ENCODE measurements at regions not wholly inside any gene's neighbourhood (a gene's known extent, or its start where the extent isn't known, plus 50 kb on each side); places are given as distances from the start of the nearest gene placed in this dataset.
"Not testable (repeated sequence)": the region's sequence is repeated elsewhere in the genome, so short reads cannot be mapped to it uniquely, and the experiment has no call there.

DNA sequence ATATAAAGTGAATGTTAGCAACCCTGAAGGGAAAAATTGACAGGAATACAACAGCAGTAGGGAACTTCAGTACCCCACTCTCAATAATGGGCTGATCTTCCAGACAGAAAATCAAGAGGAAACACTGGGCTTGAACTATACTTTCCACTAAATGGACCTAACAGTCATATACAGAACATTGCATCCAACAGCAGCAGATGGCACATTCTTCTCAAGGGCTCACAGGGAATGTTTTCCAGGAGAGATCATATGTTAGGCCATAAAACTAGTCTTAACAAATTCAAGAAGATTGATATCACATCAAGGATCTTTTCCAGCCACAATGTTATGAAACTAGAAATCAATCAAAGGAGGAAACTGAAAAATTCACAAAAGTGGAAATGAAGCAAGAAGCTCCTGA is 252.1 kb downstream of the GADD45G start:
- not testable (repeated sequence) for H3K4me1 Mint-ChIP-seq (ENCODE audit: low read depth); H3K27ac Mint-ChIP-seq; DNase-seq; H3K9me3 Mint-ChIP-seq; H3K36me3 Mint-ChIP-seq (ENCODE audit: low read depth); H3K4me3 Mint-ChIP-seq
- H3K27me3 Mint-ChIP-seq = peaks cover 15% of the 10 kb centered on the region

DNA sequence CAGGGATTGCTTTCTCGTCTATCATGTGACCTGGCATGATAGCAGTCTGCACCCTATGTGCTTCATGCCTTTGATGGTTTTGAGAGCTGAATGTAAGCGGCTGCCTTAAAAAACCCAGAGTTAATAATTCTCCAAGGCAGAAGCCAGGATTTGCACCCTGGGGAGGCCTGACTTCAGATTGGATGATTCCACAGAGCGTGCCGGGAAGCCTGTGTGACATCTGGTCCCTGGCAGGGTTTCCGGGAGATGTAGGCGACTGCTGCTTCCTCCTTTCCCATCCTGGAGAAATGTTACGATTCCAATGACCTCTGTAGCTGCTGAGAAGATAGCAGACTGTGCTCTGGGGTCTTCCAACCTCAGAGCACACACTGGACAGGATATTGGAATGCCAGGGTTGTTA is 255.0 kb downstream of the GADD45G start:
- H3K27ac Mint-ChIP-seq; H3K36me3 Mint-ChIP-seq (ENCODE audit: low read depth); DNase-seq; H3K4me1 Mint-ChIP-seq (ENCODE audit: low read depth); H3K4me3 Mint-ChIP-seq; H3K9me3 Mint-ChIP-seq: not testable (repeated sequence)
- peaks cover 15% of the 10 kb centered on the region for H3K27me3 Mint-ChIP-seq

DNA sequence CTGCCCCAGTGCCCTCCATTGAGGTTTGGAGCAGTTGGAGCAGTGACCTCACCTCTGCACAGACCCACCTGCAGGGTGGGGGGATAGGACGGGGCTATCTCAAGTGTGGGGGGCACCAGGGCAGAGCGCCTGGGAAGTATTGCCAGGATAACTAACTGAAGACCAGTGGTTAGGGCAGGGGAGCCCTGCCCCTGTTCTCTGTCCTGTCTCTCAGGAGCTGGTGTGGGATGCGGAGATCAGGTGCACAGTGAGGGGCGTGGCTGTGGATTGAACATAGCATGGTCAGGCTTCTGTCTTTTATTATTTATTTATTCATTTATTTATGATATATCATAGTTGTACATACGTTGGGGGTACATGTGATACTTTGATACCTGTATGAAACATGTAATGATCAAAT is 256.6 kb downstream of the GADD45G start:
- not testable (repeated sequence) for H3K4me1 Mint-ChIP-seq (ENCODE audit: low read depth); H3K36me3 Mint-ChIP-seq (ENCODE audit: low read depth); H3K4me3 Mint-ChIP-seq; H3K9me3 Mint-ChIP-seq; DNase-seq; H3K27ac Mint-ChIP-seq
- peaks cover 15% of the 10 kb centered on the region for H3K27me3 Mint-ChIP-seq

DNA sequence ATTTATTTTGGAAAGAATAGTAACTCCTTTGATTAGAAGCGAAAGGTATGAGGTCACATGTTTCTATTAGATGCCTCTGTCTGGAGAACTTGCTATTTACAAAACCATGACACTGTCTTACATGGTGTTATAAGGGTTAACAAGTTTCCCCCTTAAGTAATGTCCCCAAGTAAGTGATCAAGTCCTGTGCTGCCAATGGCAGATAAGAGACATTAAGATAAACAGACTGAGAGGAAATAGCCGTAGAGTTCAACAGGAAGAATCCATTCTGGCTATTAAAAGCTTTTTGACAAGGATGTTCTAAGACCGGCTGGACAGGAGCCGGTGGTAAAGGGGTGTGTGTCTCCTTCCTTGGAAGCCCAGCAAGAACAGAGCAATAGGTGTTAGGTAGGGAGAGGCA is 257.5 kb downstream of the GADD45G start:
- no peak for DNase-seq
- no peak overlapping the region for H3K27ac Mint-ChIP-seq
- H3K9me3 Mint-ChIP-seq = no peaks in the 10 kb centered on the region
- H3K36me3 Mint-ChIP-seq (ENCODE audit: low read depth) = no peaks in the 10 kb centered on the region
- no peaks in the 10 kb centered on the region for H3K4me1 Mint-ChIP-seq (ENCODE audit: low read depth)
- no peak overlapping the region for H3K4me3 Mint-ChIP-seq
- H3K27me3 Mint-ChIP-seq = peaks cover 15% of the 10 kb centered on the region

DNA sequence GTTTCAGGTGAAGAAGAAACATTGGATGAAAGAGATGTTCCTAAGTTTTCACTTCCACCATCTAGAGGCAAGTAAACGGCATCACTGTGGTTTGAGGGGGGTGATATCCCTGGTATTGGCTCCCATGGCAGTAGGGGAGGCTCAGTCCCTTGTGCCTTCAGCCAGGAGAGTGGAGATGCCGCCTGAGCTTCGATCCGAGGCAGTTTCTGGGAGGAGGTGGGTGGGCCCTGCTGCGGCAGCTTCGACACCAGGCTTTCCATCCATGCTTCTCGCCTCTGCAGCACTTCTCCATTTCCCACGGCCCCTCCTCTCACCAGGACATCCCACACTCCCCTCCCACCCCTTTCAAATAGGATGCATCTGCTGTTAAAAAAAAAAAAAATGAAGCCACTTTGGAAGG is 258.3 kb downstream of the GADD45G start:
- DNase-seq = no peak
- Mint-ChIP-seq H3K36me3 (ENCODE audit: low read depth) (no peaks in the 10 kb centered on the region), H3K27ac (no peak overlapping the region), H3K4me1 (ENCODE audit: low read depth) (no peaks in the 10 kb centered on the region), H3K9me3 (no peaks in the 10 kb centered on the region), H3K4me3 (no peak overlapping the region), H3K27me3 (peaks cover 15% of the 10 kb centered on the region)

DNA sequence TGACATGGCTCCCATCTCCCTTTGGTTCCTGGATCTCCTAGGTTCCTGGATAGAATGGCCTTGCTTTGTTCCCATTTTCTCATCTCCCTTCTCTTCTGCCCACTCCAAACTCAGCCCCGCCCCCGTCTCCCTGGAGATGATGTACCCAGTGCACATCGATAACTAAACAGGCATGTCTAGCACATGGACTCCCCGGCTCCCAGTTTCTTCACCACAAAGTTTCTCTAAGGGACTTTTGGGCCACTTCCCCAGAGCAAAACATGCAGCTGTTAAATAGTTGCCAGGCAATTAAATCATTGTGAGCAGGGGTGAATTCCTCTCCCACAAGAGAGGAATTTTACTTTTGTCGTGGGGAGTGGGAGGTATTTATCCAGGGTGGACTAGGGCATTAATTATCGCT is 259.0 kb downstream of the GADD45G start:
- no peaks in the 10 kb centered on the region for H3K36me3 Mint-ChIP-seq (ENCODE audit: low read depth)
- no peaks in the 10 kb centered on the region for H3K9me3 Mint-ChIP-seq
- H3K4me1 Mint-ChIP-seq (ENCODE audit: low read depth) = no peaks in the 10 kb centered on the region
- H3K27me3 Mint-ChIP-seq = peaks cover 15% of the 10 kb centered on the region
- no peak overlapping the region for H3K4me3 Mint-ChIP-seq
- no peak overlapping the region for H3K27ac Mint-ChIP-seq
- no peak for DNase-seq

DNA sequence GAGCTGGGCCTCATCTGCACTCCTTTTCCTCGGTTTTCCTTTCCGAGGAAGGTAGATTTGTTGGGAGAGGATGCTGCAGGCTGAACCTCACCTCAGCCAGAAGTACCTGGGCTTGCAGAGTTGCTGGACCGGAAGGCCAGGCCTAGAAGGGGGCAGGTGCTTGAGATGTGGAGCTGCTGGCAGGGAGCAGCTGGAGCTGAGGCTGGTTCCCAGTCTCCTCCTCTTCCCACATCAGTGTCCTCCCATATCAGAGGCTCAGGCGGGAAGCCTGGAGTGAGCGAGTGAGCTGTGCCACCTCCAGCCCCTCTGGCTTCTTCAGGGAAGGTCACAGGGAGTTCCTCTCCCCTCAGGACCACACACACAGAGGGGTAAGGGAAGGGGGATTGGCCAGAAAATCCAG is 259.4 kb downstream of the GADD45G start:
- Mint-ChIP-seq H3K4me3 (no peak overlapping the region), H3K36me3 (ENCODE audit: low read depth) (no peaks in the 10 kb centered on the region), H3K9me3 (no peaks in the 10 kb centered on the region), H3K4me1 (ENCODE audit: low read depth) (no peaks in the 10 kb centered on the region), H3K27me3 (peaks cover 11% of the 10 kb centered on the region), H3K27ac (no peak overlapping the region)
- DNase-seq = no peak

DNA sequence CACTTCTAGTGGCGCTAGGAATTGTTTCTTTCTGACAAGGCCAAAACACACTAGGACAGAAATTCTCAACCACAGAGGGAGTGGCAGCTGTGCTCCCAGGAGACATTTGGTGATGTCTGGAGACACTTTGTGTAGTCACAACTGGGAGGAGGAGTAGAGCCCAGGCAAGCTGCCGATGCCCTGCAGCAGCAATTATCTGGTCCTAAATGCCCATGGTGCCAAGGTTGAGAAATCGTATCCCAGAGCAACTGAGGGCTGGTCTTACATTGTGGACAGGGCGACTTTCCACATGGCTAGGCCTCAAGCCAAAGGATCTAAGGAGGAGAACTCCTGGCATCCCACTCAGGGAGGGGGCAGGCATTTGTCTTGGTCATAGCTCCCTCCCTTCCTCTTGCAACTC is 259.9 kb downstream of the GADD45G start:
- Mint-ChIP-seq H3K27me3 (peaks cover 9% of the 10 kb centered on the region), H3K4me3 (no peak overlapping the region), H3K4me1 (ENCODE audit: low read depth) (no peaks in the 10 kb centered on the region), H3K27ac (no peak overlapping the region), H3K36me3 (ENCODE audit: low read depth) (no peaks in the 10 kb centered on the region), H3K9me3 (no peaks in the 10 kb centered on the region)
- no peak for DNase-seq

DNA sequence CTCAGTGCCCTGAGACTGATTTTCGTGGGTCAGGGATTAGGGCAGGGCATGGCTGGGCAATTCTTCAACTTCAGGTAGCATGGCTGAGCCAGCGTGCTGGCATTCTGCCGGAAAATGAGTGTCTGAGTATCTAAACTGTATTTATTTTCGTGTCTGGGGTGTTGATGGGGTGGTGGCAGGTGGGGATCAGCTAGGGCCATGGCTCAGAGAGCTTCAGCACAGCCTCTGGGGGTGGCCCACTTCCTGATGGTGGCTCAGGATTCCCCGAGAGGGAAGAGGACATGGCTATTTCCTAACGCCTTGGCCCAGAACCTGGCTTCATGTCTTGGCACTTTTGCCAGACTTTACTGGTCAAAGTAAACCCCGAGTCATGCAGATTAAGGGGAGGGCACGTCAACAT is 260.5 kb downstream of the GADD45G start:
- no peak overlapping the region for H3K27ac Mint-ChIP-seq
- no peaks in the 10 kb centered on the region for H3K9me3 Mint-ChIP-seq
- H3K4me3 Mint-ChIP-seq = no peak overlapping the region
- DNase-seq = no peak
- H3K4me1 Mint-ChIP-seq (ENCODE audit: low read depth) = no peaks in the 10 kb centered on the region
- H3K27me3 Mint-ChIP-seq = peaks cover 9% of the 10 kb centered on the region
- no peaks in the 10 kb centered on the region for H3K36me3 Mint-ChIP-seq (ENCODE audit: low read depth)

DNA sequence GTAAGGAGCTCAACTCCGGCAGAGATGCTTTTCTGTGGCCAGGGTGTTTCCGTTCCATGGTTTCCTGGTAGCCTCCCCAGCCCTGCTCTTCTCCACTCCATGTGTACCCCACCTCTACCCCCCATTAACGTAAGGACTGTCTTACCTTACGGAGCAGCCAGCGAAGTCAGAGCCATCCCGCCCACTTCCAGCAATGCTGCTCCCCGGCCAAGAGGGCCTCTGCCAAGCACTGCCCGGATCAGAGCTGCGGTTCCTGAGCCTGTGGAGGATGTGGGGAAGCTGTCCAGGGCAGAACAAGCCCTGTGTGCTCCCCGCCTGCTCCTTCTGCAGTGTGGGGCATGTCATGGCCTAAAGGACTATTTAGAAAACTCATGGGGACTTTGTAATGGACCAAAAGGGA is 261.2 kb downstream of the GADD45G start:
- Mint-ChIP-seq H3K27ac (no peak overlapping the region), H3K4me3 (no peak overlapping the region), H3K9me3 (no peaks in the 10 kb centered on the region), H3K27me3 (peaks cover 4% of the 10 kb centered on the region), H3K4me1 (ENCODE audit: low read depth) (no peaks in the 10 kb centered on the region), H3K36me3 (ENCODE audit: low read depth) (no peaks in the 10 kb centered on the region)
- no peak for DNase-seq

DNA sequence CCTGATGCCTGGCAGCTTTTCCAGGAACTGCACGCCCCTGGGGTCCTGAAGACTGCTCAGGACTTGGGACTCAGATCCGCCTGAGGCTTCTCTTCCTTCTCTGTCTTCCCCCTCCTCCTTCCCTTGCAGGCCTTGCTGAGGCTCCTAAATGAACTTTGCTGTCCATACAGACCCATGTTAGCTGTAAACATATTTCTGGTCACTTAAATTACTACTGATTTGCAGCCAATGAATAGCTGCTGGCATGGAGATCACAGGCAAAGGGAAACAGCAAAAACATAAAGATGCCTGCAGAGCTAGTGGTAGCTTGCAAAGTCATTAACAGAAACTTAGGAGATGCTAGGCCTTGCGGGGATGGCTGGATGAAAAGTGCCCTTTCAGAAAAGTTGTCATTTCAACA is 261.9 kb downstream of the GADD45G start:
- H3K4me3 Mint-ChIP-seq = no peak overlapping the region
- no peaks in the 10 kb centered on the region for H3K9me3 Mint-ChIP-seq
- no peak overlapping the region for H3K27ac Mint-ChIP-seq
- DNase-seq = no peak
- no peaks in the 10 kb centered on the region for H3K36me3 Mint-ChIP-seq (ENCODE audit: low read depth)
- H3K4me1 Mint-ChIP-seq (ENCODE audit: low read depth) = no peaks in the 10 kb centered on the region
- H3K27me3 Mint-ChIP-seq = no peaks in the 10 kb centered on the region

DNA sequence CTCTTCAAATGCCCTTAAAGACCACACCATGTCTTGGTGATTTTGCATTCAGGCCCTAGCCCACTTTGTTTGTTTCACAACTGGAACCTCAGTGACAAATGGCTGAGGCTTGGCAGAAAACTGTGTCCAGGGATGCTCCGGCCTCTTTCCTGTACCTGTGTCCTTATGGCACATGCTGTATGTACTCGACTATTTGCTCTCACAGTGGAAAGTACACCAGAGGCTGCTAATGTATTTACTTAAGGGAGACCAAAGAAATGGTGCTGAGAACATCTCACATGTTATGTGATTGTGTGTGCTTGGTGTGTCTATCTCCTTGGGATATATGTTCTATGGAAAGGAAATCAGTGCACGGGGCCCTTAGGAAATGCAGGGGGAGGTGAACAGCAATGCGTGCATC is 263.3 kb downstream of the GADD45G start:
- Mint-ChIP-seq H3K27ac (no peak overlapping the region), H3K27me3 (no peaks in the 10 kb centered on the region), H3K36me3 (ENCODE audit: low read depth) (no peaks in the 10 kb centered on the region), H3K4me3 (no peak overlapping the region), H3K9me3 (no peaks in the 10 kb centered on the region), H3K4me1 (ENCODE audit: low read depth) (no peaks in the 10 kb centered on the region)
- no peak for DNase-seq

DNA sequence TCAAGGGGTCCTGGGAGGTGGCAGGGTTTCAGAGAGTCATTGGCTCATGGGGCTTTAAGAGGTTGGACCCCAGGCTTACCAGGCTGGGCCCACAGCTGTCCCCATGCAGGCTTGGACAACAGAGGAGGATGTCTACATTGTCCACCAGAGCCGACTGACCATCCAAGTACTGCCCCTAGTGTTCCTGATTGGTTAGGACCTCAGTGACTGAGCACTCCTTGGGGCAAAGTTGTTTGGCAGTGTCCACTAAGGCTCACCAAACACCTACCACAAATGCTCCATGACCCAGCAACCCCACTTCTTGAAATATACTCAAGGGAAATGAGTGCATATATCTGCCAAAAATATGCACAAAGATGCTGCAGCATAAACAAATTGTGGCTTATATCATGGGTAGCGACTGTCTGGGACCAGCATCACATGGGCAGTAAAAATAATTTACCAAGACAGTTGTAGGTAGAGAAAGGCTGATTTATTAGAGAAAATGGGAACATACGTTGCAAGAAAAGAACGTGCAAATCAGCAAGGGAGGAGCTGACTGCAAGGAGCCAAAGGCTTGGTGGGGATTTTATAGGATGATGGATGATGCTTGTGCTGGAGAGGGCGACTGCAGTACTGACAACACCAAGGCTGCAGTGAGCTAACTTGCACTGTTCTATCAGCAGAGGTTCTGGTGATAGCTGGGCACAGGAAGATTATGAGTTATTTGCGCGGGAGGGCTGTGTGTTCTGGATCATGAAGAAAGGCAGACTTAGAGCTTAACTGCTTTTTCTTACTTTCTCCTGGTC is 265.2 kb downstream of the GADD45G start:
- Mint-ChIP-seq H3K27me3 (no peaks in the 10 kb centered on the region), H3K9me3 (no peaks in the 10 kb centered on the region), H3K27ac (no peak overlapping the region), H3K36me3 (ENCODE audit: low read depth) (no peaks in the 10 kb centered on the region), H3K4me3 (no peak overlapping the region), H3K4me1 (ENCODE audit: low read depth) (no peaks in the 10 kb centered on the region)
- peak; percentile 13 for DNase-seq

DNA sequence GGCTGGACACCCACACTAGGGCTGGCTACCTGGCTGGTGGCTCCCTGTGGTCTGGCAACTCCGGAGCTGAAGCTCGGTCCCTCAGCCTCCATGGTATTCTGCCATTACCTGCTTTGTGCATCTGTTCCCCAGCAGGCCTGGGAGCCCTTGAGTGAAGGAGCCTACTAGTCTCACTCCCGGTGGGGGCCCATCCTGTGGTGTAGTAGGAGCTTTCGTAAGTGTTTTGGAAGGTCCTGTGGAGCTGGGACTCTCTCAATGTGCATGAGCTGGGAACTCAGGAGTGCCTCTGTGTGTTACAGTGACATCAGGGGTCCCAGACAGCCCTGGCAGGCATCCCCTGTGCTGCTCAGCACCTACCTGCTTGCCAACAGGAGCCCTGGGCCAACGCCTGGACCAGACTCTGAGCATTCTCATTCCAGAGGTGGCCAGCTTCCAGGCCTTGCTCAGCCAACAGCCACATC is 267.1 kb downstream of the GADD45G start:
- no peaks in the 10 kb centered on the region for H3K27me3 Mint-ChIP-seq
- no peak overlapping the region for H3K4me3 Mint-ChIP-seq
- H3K36me3 Mint-ChIP-seq (ENCODE audit: low read depth) = no peaks in the 10 kb centered on the region
- no peak for DNase-seq
- H3K4me1 Mint-ChIP-seq (ENCODE audit: low read depth) = no peaks in the 10 kb centered on the region
- H3K9me3 Mint-ChIP-seq = no peaks in the 10 kb centered on the region
- no peak overlapping the region for H3K27ac Mint-ChIP-seq

DNA sequence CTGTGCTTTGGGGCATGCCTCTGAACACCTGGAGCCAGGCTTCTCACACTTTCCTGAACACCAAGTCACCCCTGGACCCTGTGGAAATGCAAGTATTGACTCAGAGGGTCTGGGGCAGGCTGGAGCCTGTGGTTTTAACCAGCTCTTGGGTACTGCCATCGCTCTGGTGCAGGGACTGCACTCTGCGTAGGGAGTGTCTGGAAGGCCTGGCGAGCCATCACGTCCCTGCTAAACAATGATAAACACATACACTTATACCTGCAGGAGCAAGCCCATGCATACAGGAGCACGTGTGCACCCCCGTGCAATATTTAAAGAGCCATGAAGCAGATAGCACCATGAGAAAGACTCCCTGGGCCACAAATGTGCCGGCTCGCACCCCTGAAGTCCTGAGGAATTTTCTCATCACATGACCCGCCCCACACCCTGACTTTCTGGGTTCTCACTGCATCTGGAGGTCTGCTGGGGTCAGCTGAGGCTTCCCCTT is 267.7 kb downstream of the GADD45G start:
- Mint-ChIP-seq H3K4me1 (ENCODE audit: low read depth) (no peaks in the 10 kb centered on the region), H3K9me3 (no peaks in the 10 kb centered on the region), H3K4me3 (no peak overlapping the region), H3K27ac (no peak overlapping the region), H3K36me3 (ENCODE audit: low read depth) (no peaks in the 10 kb centered on the region), H3K27me3 (no peaks in the 10 kb centered on the region)
- DNase-seq = no peak

Data from activated T-cell treated with anti-CD3 and anti-CD28 coated beads, Interleukin-2, amount 50 U/mL, for 24 hours (primary cell).